Common myeloid progenitor, CD34-positive (primary cell): ENCODE measurements at regions not wholly inside any gene's neighbourhood (a gene's known extent, or its start where the extent isn't known, plus 50 kb on each side); places are given as distances from the start of the nearest gene placed in this dataset.
A peak's percentile ranks its signal among the peaks of the same experiment; 100 is the strongest.

Experiments used
- CTCF ChIA-PET: fragments of 350-600 bp; sonication (Branson Sonifier 250); formaldehyde crosslinking; loops from one replicate; lab custom pipeline; 2021; ENCODE audit warnings: antibody characterized with exemption; lab: Charles Lee
- POLR2A ChIA-PET: fragments of 350-600 bp; sonication (Branson Sonifier 250); formaldehyde crosslinking; loops from one replicate; lab custom pipeline; 2021; ENCODE audit warnings: antibody characterized with exemption; lab: Charles Lee
- DNase-seq, 3 donors: peaks; one replicate each; pipeline versions ENCODE4 v3.0.0 to v3.0.0-alpha.2; 2013
- H3K27ac ChIP-seq, 2 experiments: 1 replicate in 1 of 2; 2 replicates in 1 of 2; pipeline ENCODE4 v1.7.0; 2013; ENCODE audit warnings: inconsistent platforms in 2 of 2, low read length in 2 of 2, mild to moderate bottlenecking in 2 of 2, low read depth in 1 of 2, moderate library complexity in 1 of 2; ENCODE audit not compliant: severe bottlenecking in 2 of 2, insufficient read depth in 1 of 2, poor library complexity in 1 of 2
- H3K27me3 ChIP-seq, 5 experiments: replicated peaks in 2 of 5; 1 replicate in 3 of 5; 2 replicates in 2 of 5; pipeline versions ENCODE4 v1.6.1 to v1.7.0; 2013; ENCODE audit warnings: low read length in 4 of 5, mild to moderate bottlenecking in 2 of 5, moderate library complexity in 2 of 5, inconsistent platforms in 1 of 5; ENCODE audit not compliant: insufficient read depth in 5 of 5, control insufficient read depth in 4 of 5
- H3K36me3 ChIP-seq, 4 experiments: 1 replicate in 2 of 4; 2 replicates in 2 of 4; pipeline versions ENCODE4 v1.6.1 to v1.7.0; 2013; ENCODE audit warnings: low read length in 3 of 4, control low read depth in 1 of 4, mild to moderate bottlenecking in 1 of 4; ENCODE audit not compliant: control insufficient read depth in 4 of 4, insufficient read depth in 4 of 4
- H3K4me1 ChIP-seq, 4 experiments: 1 replicate in 3 of 4; 2 replicates in 1 of 4; pipeline versions ENCODE4 v1.6.1 to v1.7.1; 2013; ENCODE audit warnings: low read length in 3 of 4, mild to moderate bottlenecking in 3 of 4, control low read depth in 1 of 4, inconsistent platforms in 1 of 4, moderate library complexity in 1 of 4; ENCODE audit not compliant: control insufficient read depth in 4 of 4, insufficient read depth in 4 of 4; ENCODE audit errors: control extremely low read depth in 1 of 4
- H3K4me3 ChIP-seq, 7 experiments: 1 replicate in 4 of 7; 2 replicates in 3 of 7; pipeline versions ENCODE4 v1.5.1 to v1.7.0; 2013; ENCODE audit warnings: mild to moderate bottlenecking in 7 of 7, low read length in 6 of 7, moderate library complexity in 6 of 7, inconsistent platforms in 2 of 7, low read depth in 2 of 7, control low read depth in 1 of 7; ENCODE audit not compliant: insufficient read depth in 4 of 7, control insufficient read depth in 1 of 7; ENCODE audit errors: extremely low read depth in 1 of 7
- H3K9me3 ChIP-seq, 5 experiments: 1 replicate in 4 of 5; 2 replicates in 1 of 5; pipeline versions ENCODE4 v1.6.1 to v1.7.1; 2013; ENCODE audit warnings: low read length in 4 of 5, mild to moderate bottlenecking in 2 of 5, inconsistent platforms in 1 of 5, low read depth in 1 of 5, moderate library complexity in 1 of 5; ENCODE audit not compliant: control insufficient read depth in 4 of 5, insufficient read depth in 2 of 5; ENCODE audit errors: control extremely low read depth in 1 of 5
- WGBS: methylation state at CpG from one replicate; pipeline ENCODE4 v1.1.5; 2013; ENCODE audit not compliant: insufficient coverage; 5-methylcytosine and 5-hydroxymethylcytosine counted together

GRCh38 chr12:132424811-132425210 lies 65.1 kb upstream of the FBRSL1 start:
- H3K4me1 ChIP-seq = peaks cover 0 to 24% (median 20%) of the 10 kb centered on the region in 4 experiments
- WGBS = 100% methylated on average over 2 of the region's 4 CpGs
- H3K9me3 ChIP-seq = peaks cover 0 to 13% (median 0%) of the 10 kb centered on the region in 5 experiments
- ChIA-PET POLR2A (no interaction called here), CTCF (interaction anchor here (1.7 kb wide), 1 partner anchor 81 kb away, joined by 6 read pairs; no protein-coding TSS in a partner anchor)
- DNase-seq = no peak
- H3K36me3 ChIP-seq = no peaks in the 10 kb centered on the region
- no peaks in the 10 kb centered on the region for H3K27me3 ChIP-seq
- no peak overlapping the region for H3K27ac ChIP-seq
- H3K4me3 ChIP-seq = no peak overlapping the region

GRCh38 chr12:132423820-132424645 lies 65.9 kb upstream of the FBRSL1 start:
- no peak for DNase-seq
- H3K27me3 ChIP-seq = no peaks in the 10 kb centered on the region
- peaks cover 0 to 17% (median 12%) of the 10 kb centered on the region in 4 experiments for H3K4me1 ChIP-seq
- CTCF ChIA-PET = no interaction called here
- H3K4me3 ChIP-seq = no peak overlapping the region
- H3K9me3 ChIP-seq = peaks cover 0 to 13% (median 0%) of the 10 kb centered on the region in 5 experiments
- no peaks in the 10 kb centered on the region for H3K36me3 ChIP-seq
- POLR2A ChIA-PET = no interaction called here
- 89% methylated on average over 23 of the region's 31 CpGs for WGBS
- H3K27ac ChIP-seq = no peak overlapping the region

- no peaks in the 10 kb centered on the region for H3K27me3 ChIP-seq
- no peak overlapping the region for H3K27ac ChIP-seq
- WGBS = 94% methylated on average over 19 of the region's 29 CpGs
- H3K36me3 ChIP-seq = no peaks in the 10 kb centered on the region
- ChIA-PET CTCF (no interaction called here), POLR2A (no interaction called here)
- H3K4me1 ChIP-seq = peaks cover 0 to 10% (median 5%) of the 10 kb centered on the region in 4 experiments
- no peak overlapping the region for H3K4me3 ChIP-seq
- peak in 2 of 3 donors; percentile 42 to 49 for DNase-seq
- peaks cover 0 to 13% (median 0%) of the 10 kb centered on the region in 5 experiments for H3K9me3 ChIP-seq
Measured at GRCh38 chr12:132423251-132423819, 66.6 kb upstream of the FBRSL1 start.

DNA sequence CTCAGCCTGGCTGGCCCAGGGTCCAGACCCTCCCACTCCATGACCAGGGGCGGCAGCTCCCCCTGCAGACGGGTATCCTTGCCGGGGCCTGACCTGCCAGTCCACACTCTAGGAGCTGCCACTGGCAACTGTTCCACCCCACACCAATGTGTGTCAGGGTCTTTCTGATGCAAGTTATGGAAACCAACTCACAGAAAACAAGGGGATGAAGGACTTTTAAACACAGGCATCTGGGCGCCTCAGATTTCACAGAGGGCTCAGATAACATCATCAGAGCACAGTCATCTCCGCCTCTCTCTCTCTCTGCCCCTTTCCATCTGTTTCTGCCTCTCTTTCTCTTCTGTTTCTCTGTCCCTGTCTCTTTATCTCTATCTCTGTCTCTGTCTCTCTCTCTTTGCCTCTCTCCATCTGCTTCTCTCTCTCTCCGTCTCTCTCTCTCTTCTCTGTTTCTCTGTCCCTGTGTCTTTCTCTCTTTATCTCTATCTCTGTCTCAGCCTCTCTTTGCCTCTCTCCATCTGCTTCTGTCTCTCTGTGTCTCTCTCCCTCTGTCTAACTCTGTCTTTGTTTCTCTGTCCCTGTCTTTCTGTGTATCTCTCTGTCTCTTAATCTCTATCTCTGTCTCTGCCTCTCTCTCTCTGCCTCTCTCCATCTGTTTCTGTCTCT lies 67.4 kb upstream of the FBRSL1 start:
- Histone ChIP-seq H3K9me3 (peaks cover 0 to 13% (median 0%) of the 10 kb centered on the region in 5 experiments), H3K4me1 (peaks cover 0 to 3% (median 1%) of the 10 kb centered on the region in 4 experiments), H3K27ac (no peak overlapping the region), H3K36me3 (no peaks in the 10 kb centered on the region), H3K4me3 (no peak overlapping the region), H3K27me3 (no peaks in the 10 kb centered on the region)
- 81% methylated on average over 6 of the region's 6 CpGs for WGBS
- ChIA-PET POLR2A (no interaction called here), CTCF (no interaction called here)
- no peak for DNase-seq

DNA sequence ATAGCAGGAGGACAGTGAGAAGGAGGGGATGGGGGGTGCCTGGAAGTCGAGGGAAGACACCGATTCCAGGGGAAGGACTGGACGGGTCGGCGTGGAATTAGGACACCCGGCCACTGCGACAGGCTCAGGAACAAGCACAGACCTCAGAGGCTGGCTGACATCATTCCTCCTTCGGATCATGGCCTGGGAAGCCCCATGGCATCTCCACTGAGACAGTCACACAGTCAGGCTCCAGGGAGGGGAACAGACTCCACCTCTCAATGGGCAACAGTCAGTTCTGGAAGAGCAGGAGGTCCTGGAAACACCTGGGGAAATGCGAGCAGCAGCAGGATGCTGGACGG lies 67.9 kb upstream of the FBRSL1 start:
- Histone ChIP-seq H3K27me3 (no peaks in the 10 kb centered on the region), H3K4me1 (peaks cover 0 to 3% (median 0%) of the 10 kb centered on the region in 4 experiments), H3K9me3 (peaks cover 0 to 13% (median 0%) of the 10 kb centered on the region in 5 experiments), H3K27ac (no peak overlapping the region), H3K36me3 (no peaks in the 10 kb centered on the region), H3K4me3 (no peak overlapping the region)
- WGBS = 86% methylated on average over 10 of the region's 10 CpGs
- ChIA-PET POLR2A (no interaction called here), CTCF (no interaction called here)
- no peak for DNase-seq

- Histone ChIP-seq H3K4me3 (no peak overlapping the region), H3K4me1 (peaks cover 0 to 8% (median 7%) of the 10 kb centered on the region in 4 experiments), H3K36me3 (no peaks in the 10 kb centered on the region), H3K9me3 (peaks cover 0 to 5% (median 0%) of the 10 kb centered on the region in 5 experiments), H3K27me3 (no peaks in the 10 kb centered on the region), H3K27ac (no peak overlapping the region)
- ChIA-PET POLR2A (no interaction called here), CTCF (interaction anchor here (0.8 to 8.2 kb wide), 5 partner anchors 9 to 142 kb away, joined by 3 to 127 read pairs (median 4); no protein-coding TSS in a partner anchor)
- no peak for DNase-seq
- 91% methylated on average over 18 of the region's 18 CpGs for WGBS
Measured at GRCh38 chr12:132419631-132420246, 70.2 kb upstream of the FBRSL1 start.
